NT2/D1 (cell line): ENCODE measurements at regions not wholly inside any gene's neighbourhood (a gene's known extent, or its start where the extent isn't known, plus 50 kb on each side); places are given as distances from the start of the nearest gene placed in this dataset.

Experiments used
- SUZ12 ChIP-seq: IDR thresholded peaks from 2 replicates; pipeline ENCODE4 v1.6.1; 2011; ENCODE audit not compliant: insufficient read length, insufficient read depth; ENCODE audit errors: extremely low read depth
- YY1 ChIP-seq: IDR thresholded peaks from 2 replicates; pipeline ENCODE4 v1.6.1; 2011; ENCODE audit not compliant: insufficient read length, insufficient read depth

DNA sequence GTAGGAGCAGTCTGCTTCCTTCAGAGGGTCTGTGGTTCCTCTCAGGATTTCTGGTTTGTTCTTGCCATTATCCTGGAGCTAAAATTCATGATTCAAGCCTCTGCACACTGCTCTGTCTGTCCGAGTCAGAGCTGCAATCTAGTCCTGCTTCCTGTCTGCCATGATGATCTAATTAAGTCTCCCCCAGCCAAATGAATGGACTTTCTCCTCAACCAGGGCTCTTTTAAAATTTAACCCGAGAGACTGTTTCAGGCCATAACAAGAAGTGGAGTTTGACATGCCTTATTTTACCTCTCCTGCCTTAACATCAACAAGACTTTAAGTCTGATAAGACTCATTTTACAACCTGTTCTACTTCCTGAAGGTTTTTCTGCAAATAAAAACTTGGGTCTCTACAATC, 1009.6 kb upstream of the DDX18 start:
- no peak for TF ChIP-seq YY1
- TF ChIP-seq SUZ12 = no peak
